HUDEP-2 (cell line): ENCODE measurements at regions not wholly inside any gene's neighbourhood (a gene's known extent, or its start where the extent isn't known, plus 50 kb on each side); places are given as distances from the start of the nearest gene placed in this dataset.

ENCODE experiments used
- DNase-seq, 76 experiments: peaks; one replicate each; lab custom pipeline; 2025; ENCODE audit not compliant: unreplicated experiment in 76 of 76; lab: John Stamatoyannopoulos, UW

DNA sequence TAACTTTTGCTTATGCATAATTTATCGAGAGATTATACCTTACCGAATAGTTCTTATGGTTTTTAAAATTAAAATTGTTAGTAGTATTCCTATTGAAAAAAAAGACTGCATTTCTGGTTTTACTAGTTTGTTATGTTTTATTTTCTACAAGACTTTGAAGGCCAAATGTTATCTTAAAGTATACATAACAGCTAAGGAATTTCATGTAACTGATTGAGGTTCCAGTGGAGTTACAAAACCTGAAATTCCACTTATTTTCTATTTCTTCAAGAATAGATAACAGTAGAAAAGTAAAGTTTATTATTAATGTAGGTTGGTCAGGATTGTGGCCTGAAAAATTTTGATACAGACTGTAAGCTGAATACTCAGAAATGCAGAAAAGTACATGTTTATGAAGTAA is 1216.0 kb upstream of the PCDH20 start:
- no peak for DNase-seq

DNA sequence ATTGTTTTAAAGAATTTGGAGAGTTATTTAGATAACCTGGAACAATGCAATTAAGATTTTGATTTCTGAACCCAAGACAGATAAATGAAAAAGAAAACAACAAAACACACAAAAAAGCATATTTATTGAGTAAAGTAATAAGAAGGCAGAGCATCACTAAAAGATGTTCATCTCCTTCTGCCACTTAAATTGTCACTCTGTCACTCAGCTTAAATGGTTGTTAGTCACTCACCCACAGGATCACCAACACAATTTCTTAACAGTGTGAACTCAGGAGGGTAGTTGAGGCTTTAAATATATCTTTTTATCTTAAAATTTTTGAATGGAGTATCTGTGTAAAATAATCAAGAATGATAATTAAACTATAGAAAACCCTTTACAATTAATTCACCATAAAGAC is 1215.5 kb upstream of the PCDH20 start:
- DNase-seq: no peak

DNA sequence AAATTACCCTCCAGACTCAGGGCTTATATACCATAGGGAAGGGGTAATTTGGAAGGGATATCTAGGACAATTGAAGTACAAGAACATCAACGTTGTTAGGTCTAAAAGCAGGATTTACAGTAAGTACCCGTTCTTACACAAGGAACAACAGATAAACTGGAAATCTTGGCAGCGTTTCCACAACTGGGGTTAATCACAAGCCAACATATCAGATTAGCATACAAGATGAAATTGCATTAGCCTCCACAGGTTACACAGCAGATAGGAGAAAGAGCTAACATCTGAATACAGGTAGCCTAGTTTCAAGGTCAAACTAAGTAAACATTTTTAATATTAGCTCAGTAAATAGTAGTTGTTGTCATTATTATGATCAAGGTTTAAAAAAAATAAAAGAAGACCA is 1214.0 kb upstream of the PCDH20 start:
- DNase-seq: no peak

DNA sequence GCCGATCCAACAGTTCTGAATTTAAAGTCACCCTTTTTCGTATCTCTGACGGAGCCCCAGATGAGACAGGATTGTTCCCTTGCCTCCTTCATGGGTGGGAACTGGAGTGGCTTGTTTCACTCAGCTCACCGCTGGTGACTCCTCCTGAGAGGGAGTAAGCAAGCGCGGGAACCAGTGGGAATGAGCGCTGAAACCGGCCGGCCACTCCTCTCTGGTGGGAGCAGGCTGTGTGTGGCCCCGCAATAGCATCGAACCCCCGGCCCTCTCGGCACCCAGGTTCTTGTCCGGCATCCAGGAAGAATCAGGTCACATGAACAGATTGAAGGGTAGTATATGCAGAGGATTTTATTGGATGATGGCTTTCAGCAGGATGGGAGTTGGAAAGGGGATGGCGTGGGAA is 1211.6 kb upstream of the PCDH20 start:
- no peak for DNase-seq

DNA sequence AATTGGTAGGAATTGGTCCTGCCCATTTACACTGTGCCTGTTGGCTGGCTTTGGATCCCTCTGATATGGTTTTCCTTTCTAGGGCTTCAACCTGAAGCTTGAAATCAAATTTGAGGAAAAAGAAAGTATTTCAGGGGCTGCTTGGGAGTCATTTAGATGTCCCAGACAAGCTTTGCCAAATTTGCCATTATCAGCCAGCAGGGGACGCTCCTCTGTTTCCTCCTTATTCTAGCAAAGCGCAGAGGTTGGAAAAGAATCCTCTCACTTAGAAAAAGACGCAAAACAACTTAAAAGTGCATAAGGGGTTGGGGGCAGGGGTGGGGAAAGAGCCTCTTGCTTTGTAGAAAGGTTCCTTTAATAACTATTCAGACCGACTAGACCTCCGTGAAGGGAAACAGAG is 1211.1 kb upstream of the PCDH20 start:
- DNase-seq: no peak

DNA sequence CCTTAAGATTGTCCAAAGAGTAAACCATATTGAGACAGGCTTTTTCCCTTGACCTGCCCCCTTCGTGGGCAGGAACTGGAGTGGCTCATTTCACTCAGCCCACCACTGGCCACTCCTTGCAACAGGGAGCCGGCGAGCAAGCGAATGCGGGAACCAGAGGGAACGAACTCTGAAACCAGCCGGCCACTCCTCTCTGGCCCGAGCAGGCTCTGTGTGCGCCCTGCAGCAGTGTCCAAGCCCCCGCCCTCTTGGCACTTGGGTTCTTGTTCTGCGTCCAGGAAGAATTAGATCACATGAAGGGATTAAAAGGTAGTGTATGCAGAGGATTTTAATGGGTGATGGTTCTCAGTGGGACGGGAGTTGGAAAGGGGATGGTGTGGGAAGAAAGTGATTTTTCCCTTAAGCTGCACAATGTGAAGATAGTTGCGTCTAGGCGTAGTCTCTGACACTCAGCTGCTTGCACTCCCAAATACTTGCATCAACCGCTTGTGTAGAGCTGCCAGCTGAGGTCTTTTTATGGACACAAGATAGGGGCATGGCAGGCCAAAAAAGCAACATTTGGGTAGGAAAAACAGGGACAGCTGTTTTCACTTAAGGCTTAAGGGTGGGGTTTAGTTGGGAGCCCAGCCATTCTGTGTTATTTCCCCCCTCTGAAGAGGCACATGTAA is 1209.7 kb upstream of the PCDH20 start:
- no peak for DNase-seq

DNA sequence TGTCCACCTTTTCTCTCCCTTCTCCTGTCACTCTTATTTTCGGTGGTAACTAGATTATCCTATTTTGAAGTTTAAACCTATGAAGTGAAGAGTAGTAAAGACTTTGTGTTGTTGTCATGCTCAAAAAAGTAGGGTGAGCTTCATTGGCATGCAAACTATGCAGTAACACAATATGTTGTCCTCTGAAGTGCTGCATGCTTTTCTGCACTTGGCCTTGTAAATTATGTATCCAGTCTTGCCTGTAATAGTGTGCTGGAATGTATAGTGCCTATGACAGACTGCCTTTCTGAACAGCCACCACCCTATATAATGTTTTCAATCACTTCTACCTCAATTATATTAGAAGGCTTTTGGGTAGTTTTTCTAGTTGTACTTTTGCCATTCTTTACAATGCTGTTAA is 1198.2 kb upstream of the PCDH20 start:
- no peak for DNase-seq

DNA sequence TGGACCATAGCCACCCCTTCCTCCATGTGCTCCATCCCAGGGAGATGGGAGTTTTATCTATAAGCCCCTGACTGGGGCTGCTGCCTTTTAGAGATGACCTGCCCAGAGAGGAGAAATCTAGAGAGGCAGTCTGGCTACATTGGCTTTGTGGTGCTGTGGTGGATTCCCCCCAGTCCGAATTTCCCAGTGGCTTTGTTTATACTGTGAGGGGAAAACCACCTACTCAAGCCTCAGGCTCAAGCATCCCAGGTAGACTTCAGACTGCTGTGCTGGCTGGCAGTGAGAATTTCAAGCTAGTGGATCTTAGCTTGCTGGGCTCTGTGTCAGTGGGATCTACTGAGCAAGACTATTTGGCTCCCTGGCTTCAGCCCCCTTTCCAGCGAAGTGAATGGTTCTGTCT is 1195.7 kb upstream of the PCDH20 start:
- no peak for DNase-seq

DNA sequence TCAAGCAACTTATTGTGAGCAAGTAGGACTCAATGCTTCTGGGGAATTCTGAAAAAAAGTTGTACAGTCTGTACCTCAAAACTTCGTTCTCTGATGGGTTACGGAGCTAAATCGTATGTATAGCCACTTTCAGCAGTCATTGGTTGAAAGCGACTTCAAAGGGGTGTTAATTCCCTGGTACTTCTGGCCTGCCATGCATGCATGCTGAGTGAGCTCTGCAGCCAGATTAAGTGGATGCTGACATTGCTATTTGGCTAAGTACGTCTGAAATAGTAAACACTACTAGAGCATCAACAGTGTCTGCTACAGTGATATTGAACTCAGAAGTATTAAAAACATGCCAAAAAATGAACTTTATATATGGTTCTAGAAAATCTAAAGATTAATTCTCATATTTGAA is 1183.1 kb upstream of the PCDH20 start:
- no peak for DNase-seq

DNA sequence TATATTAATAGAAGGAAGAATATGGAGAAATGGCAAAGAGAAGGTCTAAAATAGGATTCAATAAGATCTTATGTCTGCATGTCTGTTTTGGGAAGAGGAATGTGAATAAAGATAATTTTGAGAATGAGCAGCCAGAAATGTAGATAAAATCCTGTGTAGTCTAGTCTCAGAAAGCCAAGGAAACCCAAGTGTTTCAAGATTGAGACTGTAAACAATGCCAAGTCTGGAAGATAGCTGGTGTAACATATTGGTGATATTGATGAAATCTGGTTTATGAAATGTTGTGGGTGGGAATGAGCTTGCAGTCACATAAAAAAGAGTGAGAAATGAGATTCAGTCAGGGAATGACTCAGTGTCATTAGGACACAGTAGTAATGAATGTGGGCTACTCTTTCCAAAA is 1180.3 kb upstream of the PCDH20 start:
- DNase-seq: no peak

DNA sequence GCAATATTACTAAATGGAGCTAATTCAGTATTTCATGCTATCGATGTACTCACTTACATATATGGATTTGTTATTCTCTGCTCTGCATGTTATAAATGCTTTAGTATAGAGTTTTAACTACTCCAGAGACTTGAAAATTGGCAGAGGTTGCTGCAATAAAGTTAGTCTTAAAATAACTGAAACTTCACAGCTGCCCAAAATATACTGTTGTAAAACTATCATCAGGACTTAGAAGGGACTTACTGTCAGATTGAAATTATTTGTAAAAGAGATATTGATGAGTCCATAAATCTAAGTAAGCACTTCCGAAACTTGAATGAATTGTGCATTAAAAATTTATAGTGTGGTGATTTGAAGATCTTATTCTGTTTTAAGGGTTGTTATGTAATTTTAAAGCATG is 1178.2 kb upstream of the PCDH20 start:
- DNase-seq: no peak

DNA sequence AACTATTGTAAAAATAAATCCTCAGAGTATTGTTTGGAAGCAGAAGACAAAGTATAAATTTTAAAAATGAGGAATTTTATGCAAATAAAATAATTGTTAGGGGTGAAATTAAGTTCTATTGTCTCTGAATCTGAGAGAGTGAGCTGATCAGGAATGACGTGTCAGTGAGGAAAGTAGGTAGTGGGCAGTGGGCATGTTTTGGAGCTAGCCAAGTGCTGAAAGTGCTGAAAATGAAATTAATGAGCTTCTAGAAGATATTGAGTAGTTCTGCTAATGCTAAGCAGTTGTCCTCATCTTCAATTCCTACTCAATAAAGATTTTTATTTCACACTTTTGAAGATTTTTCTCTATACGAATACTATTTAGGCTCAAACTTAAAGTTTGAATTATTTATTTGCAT is 1167.8 kb upstream of the PCDH20 start:
- no peak for DNase-seq

DNA sequence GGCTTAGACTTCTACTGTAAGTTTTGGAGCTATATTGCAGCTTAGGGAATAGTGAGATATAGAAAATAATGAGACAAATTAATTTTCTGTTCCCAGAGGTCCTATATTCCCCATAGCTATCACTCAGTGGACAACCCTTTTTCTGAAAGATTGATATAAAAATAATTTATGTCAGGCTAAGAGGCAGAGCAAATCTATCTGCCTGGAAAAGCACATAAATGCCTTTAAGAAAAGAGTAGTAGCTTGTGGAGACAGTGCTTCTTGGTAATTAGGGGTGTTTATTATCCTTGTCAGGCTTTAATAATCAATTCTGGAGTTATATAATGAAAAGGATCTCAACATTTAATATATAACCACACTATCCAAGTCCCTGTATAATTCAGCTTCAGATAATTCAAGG is 1162.8 kb upstream of the PCDH20 start:
- DNase-seq: no peak

DNA sequence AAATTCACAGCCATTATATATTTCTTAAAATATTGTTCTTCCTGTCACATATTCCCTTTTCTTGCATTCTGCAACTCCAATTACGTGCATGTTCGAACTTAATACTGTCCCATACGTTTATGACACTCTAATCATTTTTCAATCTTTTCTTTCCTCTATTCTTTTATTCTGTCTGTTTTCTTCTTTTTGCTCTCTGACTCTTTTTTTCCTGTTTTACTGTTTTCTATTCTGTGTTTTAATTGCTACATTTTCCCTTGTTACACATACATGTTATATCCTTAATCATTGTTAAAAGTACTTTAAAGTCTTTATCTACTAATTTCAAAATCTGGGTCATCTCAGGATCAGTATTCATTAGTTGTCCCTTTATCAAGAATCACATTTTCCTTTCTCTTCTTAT is 1149.1 kb upstream of the PCDH20 start:
- DNase-seq: no peak

DNA sequence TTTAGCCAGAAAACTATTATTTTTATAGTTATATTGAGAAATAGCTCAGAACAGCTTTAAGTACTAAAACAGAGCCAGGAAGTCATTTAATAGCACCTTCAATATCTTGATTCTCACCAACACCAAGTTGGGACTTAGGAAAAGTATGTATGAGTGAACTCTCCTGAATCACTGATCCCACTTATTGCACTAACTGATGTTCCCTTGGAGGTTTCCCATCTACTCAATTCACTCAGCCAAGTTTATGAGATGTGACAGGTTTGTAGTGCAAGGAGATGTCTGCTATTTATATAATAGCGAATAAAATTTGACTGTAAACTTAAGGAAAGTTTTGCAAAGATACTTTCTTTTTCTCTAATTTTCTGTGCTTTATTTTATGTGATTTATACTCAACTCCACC is 1147.6 kb upstream of the PCDH20 start:
- no peak for DNase-seq

DNA sequence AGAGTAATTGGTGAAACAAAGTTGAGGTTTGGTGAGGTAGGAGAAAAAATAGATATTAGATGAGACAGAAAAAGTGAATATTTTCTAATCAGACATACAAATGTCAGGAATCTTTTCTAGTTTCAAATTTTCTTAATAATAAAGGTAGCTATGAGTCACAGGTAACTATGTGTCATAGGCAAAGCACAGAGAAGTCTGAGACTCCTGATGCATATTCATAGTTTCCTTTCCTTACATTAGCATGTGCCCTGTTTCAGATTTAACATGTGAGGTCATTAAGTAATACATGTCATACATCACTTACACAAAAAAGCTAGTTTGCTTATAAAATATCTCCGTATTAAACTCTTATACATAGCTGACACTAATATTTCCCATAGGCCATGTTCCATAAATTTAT is 1141.3 kb upstream of the PCDH20 start:
- DNase-seq: no peak

DNA sequence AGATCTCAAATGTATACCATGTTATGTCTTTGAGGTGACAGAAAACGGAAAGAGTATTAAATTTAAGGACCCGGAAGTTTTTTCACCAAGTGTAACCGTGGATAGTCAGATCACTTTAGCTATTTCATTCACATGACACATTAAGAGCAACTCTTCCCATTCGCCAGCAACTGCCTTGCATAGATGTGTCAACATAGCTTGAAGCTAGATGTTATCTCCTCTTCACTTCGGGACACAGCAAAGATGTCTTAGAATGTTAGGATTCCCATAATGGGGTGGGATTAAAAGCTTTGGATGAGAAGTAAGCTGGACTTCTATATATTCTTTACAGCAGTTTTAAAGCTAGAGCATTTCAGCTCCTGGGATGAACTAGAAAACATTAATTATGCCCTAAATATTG is 1135.9 kb upstream of the PCDH20 start:
- no peak for DNase-seq

DNA sequence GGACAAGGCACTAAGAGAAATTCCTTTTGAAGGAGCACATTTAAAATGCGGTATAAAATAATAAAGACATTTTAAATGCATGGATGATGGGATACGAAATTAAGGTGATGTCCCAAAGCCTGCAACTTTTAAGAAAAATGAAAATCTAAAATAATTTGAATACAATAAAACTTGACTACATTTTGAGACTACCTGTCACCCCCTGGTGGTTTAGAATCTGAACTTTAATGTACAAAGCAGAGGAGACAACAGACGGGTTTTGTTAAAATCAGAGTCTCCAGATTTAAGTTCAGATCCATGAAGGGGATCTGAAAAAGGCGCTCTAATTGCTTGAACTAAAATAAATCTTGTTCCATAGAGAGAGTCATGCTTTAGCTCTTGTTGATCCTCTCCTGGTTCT is 1129.3 kb upstream of the PCDH20 start:
- no peak for DNase-seq

DNA sequence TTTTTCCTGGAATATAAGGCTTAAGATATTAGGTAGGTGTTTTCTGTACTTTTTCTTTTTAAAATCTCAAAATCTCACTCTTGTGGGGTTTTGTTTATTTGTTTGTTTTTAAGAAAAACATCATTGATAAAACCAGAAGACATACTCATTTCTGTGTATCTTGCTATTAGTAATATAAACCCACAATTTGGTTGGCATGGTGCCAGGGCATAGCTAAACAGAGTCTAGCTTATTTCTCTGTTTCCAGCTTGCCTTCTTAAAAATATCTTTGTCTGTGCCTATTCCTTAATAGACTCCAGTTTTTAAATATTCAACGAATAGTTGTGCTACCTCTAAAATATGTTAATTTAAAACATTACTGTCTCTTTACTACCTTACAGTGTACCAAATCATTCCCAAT is 1121.9 kb upstream of the PCDH20 start:
- DNase-seq: no peak

DNA sequence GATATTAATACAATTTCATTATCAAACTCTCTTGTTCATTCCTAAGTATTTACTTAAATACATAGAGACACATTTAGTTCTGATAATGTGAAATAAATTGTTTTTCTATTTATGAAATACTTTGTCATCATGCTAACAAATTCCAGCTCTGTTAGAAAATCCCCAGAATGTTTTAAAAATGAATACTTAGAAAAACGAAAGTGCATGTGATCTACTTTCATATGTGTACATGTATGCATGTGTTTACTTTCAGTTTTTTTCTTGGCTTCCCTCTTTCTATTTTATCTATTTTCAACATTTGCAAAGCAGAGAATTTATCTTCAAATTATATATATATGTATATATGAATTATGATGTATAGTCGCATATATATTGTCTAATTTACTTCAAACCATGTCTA is 1110.0 kb upstream of the PCDH20 start:
- no peak for DNase-seq

DNA sequence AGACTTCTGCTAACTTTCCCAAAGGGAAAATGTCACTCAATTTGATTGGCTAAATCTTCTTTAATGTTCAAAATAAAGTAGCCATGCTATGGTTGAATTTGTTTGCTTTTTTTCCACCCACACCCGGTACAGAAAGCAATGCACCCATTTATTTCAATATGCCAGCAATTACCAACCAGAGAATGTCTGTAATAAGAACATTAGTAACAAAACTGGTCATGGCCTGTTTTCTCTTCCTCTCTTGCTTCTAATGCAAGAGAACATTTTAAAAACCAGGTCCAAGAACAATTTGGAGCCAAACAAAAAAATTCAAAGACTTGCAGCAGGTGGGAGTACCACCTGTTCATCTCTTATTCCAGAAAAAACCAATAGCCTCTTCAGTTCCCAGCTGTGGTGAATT is 1108.8 kb upstream of the PCDH20 start:
- DNase-seq: no peak

DNA sequence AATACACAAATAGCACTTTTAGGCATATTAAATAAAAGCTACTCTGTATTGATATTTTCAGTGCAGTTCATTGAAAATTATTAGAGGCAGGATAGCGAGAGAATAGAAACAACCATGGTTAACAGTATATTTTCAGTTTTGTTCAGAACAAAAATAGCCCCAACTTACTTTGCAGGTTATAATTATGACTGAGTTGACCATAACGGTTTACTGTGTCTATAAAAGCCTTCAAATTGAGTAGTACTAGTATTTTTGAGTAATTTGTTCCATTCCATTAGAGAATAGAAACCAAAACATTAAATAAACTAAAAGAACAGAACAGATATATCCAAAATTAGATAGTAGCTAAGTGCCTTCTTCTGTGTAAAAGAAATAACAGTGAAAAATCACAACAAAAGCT is 1108.4 kb upstream of the PCDH20 start:
- no peak for DNase-seq
